Fibroblast of skin of right quadriceps (primary cell): ENCODE measurements at regions not wholly inside any gene's neighbourhood (a gene's known extent, or its start where the extent isn't known, plus 50 kb on each side); places are given as distances from the start of the nearest gene placed in this dataset.

Experiments used
- DNase-seq: peaks from one replicate; pipeline ENCODE4 v3.0.0-alpha.2; 2013

DNA sequence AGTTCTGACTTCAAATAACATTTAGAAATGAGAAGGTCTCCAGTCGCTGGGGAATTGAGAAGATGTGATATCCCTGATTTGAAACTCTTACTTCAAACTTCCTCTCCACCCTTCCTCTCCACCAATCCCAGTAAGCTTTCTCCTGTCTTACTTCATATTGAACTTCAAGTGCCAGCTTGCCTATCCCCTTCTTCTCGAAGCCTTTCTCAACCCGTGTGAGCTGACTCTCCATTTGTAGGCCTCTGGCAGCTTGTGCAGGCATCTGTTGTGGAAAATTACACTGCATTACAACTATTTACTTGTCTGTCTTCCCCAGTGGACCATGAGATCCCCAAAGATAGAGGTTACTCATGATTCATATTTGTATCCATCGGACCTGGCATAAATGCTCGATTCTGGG lies 280.8 kb upstream of the CDH5 start:
- no peak for DNase-seq

DNA sequence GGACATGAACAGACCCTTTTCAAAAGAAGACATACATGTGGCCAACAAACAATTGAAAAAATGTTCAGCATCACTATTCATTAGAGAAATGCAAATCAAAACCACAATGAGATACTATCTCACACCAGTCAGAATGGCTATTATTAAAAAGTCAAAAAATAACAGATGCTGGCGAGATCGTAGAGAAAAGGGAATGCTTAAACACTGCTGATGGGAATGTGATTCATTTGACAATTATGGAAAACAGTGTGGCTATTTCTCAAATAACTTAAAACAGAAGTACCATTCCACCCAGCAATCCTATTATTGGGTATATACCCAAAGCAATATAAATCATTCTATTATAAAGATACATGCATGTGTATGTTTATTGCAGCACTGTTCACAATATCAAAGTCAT lies 281.8 kb upstream of the CDH5 start:
- peak; percentile 80 for DNase-seq

DNA sequence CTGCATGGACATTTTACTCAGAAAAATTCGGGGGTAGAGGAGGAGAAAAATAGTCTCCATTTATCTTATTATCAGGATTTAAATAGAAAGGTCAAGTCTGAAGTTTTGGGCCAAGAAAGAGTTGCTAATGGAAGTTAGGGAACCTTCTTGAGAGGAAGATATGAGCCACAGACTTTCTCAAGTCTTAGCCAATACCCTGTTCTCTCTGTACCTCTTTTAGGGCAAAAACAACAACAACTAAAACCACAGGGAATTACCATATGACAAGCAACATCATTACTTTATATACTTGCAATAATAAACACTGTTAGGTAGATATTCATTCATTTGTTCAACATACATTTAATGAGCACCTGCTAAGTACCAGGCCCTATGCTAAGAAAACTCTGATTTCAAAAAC lies 282.2 kb upstream of the CDH5 start:
- DNase-seq: no peak

DNA sequence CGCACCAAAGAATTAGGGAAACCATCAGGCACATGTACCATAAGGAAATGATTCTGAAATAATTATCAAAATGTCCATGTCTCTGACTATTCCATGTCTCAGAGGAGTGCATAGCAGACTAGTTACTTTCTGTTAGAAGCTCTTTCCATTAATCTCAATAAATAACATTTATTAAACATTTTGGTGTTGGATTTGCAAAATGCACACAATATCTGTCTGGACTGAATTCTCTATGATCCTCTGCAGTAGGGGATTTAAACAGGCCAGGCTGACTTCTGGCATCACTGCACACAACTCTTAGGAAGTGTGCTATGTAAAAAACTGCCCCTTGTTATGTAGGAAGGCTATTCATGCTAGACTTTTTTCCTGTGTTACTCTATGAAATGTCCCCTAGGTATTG lies 283.3 kb upstream of the CDH5 start:
- DNase-seq: no peak

DNA sequence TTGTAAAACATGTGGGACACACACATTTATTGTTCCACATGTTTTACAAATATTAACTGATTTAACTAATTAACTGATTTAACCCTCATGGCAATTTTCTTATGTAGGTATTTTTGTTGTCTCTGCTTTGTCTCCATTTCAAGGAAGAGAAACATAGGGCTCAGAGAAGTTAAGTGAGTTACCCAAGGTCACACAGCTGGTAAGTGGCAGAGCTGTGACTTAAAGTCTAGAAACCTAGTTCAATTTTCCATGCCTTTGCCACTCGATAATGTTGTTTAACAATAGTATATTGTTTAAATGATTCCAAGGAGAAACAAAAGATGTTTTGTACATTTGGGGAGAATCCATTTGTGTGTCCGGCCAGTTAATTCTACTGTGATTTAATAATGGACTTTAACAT lies 284.1 kb upstream of the CDH5 start:
- DNase-seq: no peak

DNA sequence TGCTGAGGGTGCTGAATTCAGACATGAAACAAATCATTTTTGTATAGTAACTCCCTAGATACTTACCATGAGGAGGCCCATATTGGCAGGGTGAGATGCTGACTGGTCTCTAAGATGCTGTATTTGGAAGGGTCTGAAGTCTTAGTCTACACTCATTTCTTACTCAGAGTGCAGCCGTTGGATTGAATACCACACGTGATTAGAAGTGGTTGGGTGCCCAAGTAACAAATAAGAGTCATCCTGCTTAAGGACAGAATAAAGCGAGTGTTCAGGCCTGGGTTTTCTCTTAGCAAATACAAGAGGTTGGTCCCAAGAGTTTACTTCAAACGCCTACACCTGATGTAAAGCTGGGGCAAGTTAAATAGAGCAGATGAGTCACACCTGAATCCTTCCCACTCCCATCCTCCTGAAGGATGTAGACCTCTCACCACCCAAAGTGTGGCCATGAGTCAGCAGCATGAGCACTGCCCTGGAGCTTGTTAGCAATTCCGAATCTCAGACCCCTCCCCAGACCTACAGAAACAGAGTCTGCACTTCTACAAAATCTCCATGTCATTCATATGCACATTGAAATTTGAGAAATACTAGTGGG lies 284.6 kb upstream of the CDH5 start:
- DNase-seq: peak; percentile 93

DNA sequence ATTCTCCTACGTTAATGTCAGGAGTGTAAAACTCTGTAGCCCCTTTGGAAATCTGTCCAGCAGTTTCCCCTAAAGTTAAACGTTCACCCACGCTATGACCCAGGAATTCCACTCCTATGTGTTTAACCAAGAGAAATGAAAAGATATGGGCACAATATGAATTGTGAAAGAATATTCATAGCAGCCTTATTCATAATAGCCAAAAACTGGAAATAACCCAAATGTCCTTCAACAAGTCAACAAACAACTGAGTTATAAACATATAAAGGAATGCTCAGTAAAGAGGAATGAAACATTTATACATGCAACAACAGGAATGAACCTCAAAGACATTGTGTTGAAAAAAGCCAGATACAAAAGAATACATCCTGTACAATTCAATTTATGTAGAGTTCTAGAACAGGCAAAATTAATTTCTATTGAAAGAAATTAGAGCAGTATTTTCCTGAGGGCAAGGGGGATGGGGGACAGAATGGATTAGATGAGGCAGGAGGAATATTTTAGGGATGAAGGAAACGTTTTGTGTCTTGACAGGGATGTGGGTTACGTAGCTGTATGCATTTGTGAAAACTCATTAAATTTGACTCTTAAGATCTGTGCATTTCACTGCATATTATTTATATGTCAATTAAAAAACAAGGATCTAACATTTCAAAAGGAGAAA lies 286.7 kb upstream of the CDH5 start:
- DNase-seq: no peak

DNA sequence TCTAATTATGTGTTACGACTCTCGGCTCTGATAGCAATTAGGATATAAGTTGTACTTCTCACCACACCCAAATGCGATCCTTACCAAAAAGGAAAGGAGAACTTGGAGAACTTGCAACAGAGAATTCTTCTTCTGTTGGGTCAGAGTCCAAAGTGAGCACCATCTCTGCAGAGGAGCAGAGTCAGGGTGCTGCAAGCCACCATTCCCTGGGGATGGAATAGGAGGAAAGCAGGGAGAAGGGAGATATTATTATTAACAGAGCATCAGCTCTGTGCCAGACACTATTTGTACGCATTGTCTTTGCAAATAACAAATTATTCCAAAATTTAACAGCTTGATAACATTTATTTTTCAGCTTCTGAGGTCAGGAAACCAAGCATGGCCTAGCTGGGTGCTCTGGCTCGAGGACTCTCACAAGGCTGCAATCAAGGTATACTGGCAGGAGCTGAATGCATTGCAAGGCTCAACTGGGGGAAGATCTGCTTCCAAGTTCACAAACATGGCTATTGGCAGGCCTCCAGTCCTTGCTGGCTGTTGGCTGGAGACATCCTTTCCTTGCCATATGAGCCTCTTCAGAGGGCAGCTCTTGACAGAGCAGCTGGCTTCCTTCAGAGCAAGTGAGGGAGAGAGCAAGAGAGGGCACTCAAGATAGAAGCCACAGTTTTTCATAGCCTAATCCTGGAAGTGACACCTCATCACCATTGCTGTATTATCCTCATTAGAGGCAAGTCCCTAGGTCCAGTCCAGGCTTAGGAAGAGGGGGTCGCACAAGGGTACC lies 296.2 kb upstream of the CDH5 start:
- peak; percentile 68 for DNase-seq

DNA sequence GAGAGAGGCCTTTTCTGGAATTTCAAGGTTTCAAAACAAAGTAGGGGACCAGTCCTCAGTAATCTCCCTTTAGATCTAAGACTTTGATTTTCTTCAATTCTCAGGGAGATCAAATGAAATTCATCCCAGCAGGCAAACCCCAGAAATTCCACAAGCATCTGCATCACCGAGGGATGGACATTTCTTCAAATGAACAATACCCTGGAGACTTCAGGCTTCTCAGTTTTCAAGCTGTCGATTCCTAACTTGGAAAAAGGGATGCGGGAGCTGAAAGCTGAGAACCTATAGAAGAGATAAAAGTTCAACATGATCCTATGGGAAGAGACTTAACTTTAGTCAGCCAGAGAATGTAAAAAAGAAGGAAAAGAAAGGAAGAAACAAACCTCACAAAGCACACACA lies 296.9 kb upstream of the CDH5 start:
- DNase-seq: peak; percentile 89

DNA sequence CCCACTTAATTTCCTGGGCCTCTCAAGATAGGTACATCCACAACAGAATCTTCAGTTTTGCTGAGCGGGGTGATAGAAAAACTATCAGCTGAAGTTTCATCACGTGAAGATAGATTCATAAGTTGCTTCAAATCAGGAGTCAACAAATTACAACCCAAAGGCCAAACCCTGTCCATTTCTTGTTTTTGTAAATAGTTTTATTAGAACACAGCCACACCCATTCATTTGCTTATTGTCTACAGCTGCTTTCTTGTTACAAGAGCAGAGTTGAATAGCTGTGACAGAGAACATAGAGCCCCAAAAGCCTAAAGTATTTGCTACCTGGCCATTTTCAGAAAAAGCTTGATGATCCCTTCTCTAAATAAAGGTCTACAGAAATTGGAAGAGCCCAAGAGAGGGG lies 300.1 kb upstream of the CDH5 start:
- no peak for DNase-seq

DNA sequence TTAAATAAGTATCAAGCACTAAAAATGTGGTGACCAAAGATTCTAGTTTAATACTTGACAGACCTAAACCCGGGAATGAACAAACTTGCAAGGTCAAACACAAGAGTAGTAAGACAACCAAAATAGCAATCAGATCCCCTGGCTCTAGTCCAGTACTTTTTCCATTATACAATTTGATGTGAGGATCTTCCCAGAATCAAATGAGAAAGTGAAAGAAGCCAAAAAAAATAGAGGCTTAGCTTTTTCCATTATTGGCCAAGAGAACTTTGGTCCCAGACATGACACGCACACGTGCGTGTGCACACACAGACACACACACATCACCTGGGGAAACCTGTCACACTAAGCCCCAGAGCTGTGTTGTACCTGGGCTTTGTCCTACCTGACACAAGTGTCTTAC lies 300.6 kb upstream of the CDH5 start:
- DNase-seq: peak; percentile 33

DNA sequence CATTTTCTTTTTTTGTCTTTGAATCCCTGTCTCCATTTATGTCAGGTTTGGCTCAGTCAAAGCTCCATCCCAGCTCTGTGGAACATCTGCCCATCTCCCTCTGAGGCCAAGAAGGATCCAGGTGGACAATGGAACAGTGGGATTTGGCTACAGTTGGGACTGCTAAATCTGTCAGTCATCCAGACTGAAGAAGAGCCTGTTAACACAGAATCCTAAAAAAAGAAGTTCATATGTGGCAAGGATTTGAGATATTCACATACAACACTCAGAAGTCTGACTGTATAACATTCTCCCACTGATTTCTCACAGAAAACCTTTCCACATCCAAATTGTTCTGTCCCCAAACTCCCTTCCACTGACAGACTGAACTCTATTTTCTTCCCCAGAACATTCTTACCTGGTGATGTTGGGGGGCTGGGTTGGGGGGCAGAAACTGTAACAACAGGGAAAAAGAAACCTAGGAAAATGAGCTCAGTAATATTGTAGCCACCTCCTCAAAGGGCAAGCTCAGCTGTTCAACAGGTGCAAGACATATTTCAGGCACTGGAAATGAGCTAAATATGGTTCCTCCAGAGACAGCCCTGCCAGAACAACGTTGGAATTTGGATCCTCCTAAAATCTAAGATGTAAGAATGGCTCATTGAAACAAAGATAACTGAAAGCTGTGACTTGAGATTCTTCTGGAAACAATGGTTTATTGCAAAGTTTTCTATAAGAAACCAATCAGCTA lies 301.5 kb upstream of the CDH5 start:
- no peak for DNase-seq

DNA sequence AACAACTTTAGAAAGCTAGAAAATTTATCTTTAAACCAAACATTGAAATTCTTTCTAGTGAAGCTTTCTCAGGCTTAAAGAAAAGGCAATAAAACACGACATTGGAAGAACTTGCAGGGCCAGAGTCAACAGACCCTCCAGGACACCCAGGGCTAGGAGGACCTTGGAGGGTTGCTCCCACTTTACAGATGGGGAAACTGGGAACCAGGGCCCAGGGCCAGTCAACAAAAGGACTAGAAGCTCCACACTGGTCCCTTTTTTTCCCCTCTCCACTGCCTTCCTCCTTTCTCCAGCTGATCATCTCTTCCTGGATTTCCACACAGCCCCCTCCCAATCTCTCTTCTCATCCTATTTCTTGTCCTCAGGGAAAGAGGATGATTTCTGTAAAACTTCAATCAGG lies 307.7 kb upstream of the CDH5 start:
- no peak for DNase-seq

DNA sequence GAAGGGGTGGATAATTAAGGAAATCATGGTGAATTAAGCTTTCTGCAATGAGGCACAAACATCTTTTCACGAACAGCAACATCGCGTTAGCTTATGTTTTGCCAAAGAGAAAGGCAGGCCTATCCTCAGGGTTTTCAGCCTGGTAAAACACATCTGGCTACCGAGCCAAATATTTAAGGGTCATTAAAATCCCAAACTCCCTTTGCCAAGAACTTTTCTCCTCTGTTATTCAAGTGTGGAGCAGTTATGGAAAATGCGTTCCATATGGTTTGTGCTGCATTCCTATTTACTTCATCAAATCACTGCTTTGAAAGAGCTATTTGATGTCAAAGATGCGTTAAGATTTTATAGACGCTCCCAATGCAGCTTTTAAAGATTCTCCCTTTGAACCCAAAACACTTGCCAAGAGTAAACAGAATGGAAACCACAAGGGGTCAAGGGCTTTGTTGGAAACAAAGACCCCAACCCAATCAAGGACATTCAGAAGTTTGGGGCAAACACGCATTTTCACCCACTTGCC lies 308.3 kb upstream of the CDH5 start:
- DNase-seq: peak; percentile 95

DNA sequence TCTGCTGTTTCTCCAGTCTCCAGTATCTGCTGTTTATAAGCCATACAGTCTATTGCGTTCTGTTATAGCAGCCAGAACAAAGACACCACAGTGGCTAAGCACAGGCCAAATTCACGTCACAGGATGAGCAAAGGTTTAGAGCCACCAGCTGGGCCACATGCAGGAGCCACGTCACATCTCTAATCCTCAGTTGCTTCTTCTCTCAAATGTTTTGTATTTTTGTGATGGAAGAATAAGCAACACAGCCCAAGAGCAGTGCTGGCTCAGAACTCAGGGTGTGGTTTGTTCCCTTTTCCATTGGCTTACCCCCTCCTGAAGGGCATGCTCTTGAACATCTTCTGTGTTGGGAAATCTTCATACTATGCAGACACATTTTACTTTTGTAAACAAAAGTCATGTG lies 309.4 kb upstream of the CDH5 start:
- DNase-seq: no peak

DNA sequence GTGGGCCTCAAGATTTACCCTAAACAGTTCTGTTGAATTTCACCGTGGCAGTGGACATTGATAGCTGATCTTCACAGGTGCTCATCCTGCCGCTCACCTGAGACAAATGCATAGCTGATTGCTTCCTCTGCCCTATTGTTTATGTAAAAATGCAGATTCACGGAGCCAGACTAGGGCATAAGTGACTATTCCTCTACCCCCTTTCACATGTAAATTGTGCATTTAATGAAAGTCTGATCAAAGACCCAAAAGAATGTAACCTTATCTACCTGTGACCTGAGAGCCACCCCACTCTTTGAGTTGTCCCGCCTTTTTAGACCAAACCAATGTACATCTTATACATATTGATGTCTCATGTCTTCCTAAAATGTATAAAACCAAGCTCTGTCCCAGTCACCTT lies 312.4 kb upstream of the CDH5 start:
- no peak for DNase-seq

DNA sequence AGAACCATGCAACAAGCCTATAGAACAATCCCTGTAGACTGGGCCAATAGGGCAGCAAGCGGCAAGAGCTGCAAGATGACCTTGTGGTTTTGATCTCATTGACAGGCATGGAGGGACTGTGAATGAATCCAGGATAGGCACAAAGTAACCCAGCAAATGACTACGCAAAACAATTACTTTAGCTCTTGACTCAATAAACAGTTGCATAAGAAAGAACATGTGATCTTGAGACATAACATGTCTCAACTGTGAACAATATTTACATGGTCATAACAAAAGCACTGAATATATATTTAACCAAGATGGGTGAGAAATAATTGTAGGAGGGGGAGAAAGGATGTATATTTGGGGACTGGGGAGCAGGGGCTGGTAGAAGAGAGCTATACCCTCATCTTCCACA lies 313.7 kb upstream of the CDH5 start:
- DNase-seq: no peak

DNA sequence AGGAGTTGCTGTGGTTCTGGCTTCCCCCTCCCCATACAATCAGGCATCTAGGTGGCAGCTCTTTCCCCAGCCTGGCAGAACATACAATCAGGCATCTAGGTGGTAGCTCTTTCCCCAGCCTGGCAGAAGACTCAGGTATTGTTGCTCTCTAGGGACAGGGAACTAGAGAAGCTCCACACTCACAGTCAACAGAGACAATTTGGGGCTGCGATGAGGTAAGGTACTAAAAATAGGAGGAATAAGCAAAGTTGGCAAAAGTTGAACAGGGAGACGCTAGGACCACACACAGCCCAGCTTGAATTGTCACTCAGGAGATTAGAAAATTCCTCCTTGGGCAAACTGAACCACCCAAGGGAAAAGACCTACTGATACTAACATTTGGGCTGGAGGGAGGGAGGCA lies 315.5 kb upstream of the CDH5 start:
- DNase-seq: no peak

DNA sequence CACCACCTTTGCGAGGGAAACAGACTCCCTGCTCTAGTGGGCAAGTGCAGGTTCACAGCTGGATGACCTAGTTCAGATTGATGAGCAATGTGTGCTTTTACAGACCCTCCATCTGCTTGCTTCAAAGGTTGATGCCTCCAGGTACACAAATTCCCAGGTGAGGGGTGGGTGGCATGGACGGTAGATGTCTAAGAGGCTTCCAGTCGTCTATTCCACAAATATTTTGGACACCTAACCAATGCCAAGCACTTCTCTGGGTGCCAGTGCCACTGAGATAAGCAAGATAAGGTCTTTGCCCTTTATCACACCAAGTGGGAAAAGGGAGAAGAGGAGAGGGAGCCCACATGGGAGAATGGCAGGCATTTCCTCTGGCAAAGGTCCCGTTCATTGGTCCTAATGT lies 316.6 kb upstream of the CDH5 start:
- DNase-seq: no peak

DNA sequence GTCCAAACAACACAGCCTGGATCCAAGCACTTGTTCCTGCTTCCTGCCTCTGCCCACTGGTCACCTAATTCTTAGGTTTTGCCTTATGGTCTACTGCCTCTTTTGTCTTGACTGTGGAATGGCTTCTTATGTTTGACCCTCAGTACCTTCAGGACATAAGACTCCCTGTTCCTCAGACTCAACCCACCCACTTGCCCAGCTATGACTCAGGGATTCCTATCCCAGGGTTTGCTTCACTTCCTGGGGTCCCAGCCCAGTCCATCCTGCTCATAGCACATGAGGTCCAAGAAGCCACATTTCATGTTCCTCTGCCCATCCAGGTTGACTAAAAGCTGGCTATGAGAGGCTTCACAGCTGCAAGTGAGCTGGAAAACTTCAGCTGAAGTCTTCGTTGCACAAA lies 320.9 kb upstream of the CDH5 start:
- DNase-seq: no peak

DNA sequence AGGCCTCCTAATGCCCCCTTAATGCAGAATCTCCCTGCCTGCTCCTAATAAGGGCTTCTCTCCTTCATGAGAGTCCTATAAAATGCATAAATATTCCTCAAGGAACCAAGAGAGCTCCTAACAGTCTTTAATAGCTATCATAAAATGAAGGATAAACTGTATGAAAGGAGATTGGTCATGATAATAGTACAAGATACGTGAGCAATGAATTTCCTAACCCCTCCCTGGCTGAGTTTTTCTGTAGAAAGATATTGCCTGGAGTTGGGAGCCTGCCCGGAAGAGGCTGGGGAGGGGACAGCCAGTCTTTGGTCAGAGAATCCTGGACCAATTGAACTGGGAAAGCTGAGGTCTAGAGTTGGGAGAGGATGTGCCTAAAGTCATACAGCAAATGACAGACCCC lies 321.9 kb upstream of the CDH5 start:
- no peak for DNase-seq

DNA sequence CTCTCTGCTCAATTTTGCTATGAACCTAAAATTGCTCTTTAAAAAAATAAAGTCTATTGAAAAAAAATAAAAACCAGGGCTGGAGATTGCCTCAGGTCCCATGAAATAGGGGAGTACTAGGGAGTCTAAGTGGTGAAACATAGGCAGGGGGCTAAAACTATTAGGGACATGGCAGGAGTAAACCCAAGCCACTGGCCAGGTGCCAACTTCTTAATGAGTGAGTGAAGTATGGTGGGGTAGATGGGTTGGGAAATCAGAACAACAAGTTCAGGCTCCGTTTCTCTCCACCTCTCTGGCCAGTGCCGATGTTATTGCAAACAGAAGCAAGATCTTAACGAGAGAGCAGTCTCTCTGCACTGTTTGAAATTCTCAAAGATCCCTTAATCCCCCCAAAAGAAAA lies 322.4 kb upstream of the CDH5 start:
- no peak for DNase-seq

DNA sequence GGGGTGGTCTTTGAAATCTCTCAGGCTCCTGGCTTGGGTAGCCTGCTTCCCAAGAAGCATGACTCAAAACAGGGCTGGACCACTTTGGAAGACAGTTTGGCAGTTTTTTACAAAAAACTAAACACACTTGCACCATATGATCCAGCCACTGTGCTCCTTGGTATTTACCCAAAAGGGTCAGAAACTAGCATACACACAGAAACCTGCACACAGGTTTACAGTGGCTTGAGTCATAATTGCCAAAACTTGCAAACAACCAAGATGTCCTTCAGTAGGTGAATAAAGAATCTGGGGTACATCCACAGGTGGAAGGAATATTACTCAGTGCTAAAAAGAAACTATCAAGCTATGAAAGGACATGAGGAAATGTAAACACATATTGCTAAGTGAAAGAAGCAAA lies 323.2 kb upstream of the CDH5 start:
- DNase-seq: no peak

DNA sequence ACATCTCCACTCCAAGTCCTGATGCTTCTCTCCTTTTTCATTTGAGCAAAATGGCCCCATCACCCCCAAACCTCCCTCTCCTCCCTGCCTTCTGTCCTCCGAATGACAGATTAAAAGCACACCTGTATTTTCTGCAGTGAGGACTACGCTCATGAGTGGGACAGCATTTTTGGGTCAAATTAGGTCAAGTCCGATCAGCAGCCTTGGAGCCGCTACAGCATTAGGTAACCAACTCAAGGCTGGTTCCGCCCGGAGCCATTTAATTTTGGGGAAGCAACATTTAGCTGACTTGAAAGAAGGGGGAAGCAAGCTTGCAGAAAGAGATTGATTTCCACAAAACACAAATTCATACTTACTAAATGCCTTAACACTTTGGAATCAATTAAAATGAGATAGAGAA lies 324.1 kb upstream of the CDH5 start:
- no peak for DNase-seq
